ENCODE measurements at regions not wholly inside any gene's neighbourhood (a gene's known extent, or its start where the extent isn't known, plus 50 kb on each side); places are given as distances from the start of the nearest gene placed in this dataset.

DNA sequence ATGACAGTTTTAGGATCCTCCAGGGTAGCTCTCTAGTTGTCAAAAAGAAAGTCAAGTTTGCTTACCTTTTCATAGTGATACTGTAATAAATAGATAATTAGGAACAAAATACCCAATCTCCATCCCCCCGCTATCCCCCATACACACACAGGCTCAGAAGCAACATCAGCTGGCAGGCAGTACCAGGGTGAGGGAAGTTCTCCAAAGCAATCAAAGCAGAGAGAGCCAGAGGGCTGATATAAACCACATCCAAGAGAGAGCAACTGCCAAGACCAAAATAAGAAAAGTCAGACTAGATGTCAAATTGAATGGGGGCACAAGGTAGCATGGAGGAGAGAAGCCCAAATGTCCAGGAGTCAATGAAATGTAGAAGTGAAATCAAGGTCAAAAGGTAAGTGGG is 80.2 kb upstream of the PTPRR start:
- H3K9me3 ChIP-seq (ENCODE audit: control insufficient read depth, low read depth, low read length): no peaks in the 10 kb centered on the region
- H3K79me1 ChIP-seq (ENCODE audit: insufficient read depth, low read depth, low read length, poor library complexity, severe bottlenecking): no peaks in the 10 kb centered on the region
- H3K9ac ChIP-seq (ENCODE audit: extremely low read depth, insufficient read length, low read length): no peak overlapping the region
- DNase-seq: no peak
- no peak overlapping the region for H3K18ac ChIP-seq (ENCODE audit: insufficient read length, low read depth, low read length)
- Mint-ChIP-seq H3K27me3 (ENCODE audit: low read depth) (no peaks in the 10 kb centered on the region), H3K4me1 (peaks cover 0 to 2% of the 10 kb centered on the region in 2 experiments; a peak in 1 of 4 replicates), H3K9me3 (no peaks in the 10 kb centered on the region), H3K4me3 (no peak overlapping the region), H3K27ac (no peak overlapping the region), H3K36me3 (ENCODE audit: insufficient read depth in 1 of 3, low read depth in 3 of 3) (no peaks in the 10 kb centered on the region)
- no peak overlapping the region for H4K8ac ChIP-seq (replicated peaks; ENCODE audit: insufficient read length, low read depth, low read length)
- H3K4me1 ChIP-seq (ENCODE audit: insufficient read depth, low read length): no peaks in the 10 kb centered on the region
- no peak overlapping the region for H2BK20ac ChIP-seq (ENCODE audit: low read depth, low read length, poor library complexity, severe bottlenecking)
- H3T11ph ChIP-seq (ENCODE audit: low read length): no peak overlapping the region
- H3K27ac ChIP-seq (ENCODE audit: insufficient read length, low read depth, low read length): no peak overlapping the region
- no CpG with 5 or more reads among the region's 1 CpG for WGBS (ENCODE audit: extremely low coverage, insufficient read length, low lambda C conversion rate)
- H2BK5ac ChIP-seq (ENCODE audit: insufficient read length, low read length): no peak overlapping the region
- no peak overlapping the region for H2BK120ac ChIP-seq (ENCODE audit: low read depth, low read length, poor library complexity, severe bottlenecking)
- H2BK15ac ChIP-seq (ENCODE audit: low read depth, low read length): no peak overlapping the region
- H3K4ac ChIP-seq (ENCODE audit: low read depth, low read length): no peak overlapping the region
- H4K5ac ChIP-seq (ENCODE audit: insufficient read length, low read depth, low read length): no peak overlapping the region
- no peak overlapping the region for H2BK12ac ChIP-seq (ENCODE audit: insufficient read length, low read depth, low read length)
- H3K56ac ChIP-seq (ENCODE audit: insufficient read length, low read depth, low read length): no peak overlapping the region
- H3K14ac ChIP-seq (ENCODE audit: insufficient read depth, low read length): no peak overlapping the region
- no peaks in the 10 kb centered on the region for H3K79me2 ChIP-seq (ENCODE audit: insufficient read depth, low read length)
- no peak overlapping the region for H4K91ac ChIP-seq (ENCODE audit: insufficient read length, low read depth, low read length)
- no peak overlapping the region for H2AFZ ChIP-seq (ENCODE audit: low read length)
- H3K23me2 ChIP-seq (ENCODE audit: insufficient read length, low read depth, low read length, poor library complexity, severe bottlenecking): no peaks in the 10 kb centered on the region
- H3K23ac ChIP-seq (ENCODE audit: insufficient read length, low read depth, low read length): no peak overlapping the region
- TF ChIP-seq, protein P1, sequence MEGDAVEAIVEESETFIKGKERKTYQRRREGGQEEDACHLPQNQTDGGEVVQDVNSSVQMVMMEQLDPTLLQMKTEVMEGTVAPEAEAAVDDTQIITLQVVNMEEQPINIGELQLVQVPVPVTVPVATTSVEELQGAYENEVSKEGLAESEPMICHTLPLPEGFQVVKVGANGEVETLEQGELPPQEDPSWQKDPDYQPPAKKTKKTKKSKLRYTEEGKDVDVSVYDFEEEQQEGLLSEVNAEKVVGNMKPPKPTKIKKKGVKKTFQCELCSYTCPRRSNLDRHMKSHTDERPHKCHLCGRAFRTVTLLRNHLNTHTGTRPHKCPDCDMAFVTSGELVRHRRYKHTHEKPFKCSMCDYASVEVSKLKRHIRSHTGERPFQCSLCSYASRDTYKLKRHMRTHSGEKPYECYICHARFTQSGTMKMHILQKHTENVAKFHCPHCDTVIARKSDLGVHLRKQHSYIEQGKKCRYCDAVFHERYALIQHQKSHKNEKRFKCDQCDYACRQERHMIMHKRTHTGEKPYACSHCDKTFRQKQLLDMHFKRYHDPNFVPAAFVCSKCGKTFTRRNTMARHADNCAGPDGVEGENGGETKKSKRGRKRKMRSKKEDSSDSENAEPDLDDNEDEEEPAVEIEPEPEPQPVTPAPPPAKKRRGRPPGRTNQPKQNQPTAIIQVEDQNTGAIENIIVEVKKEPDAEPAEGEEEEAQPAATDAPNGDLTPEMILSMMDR (conservative IDR thresholded peaks at IDR 0.05): no peak
- no peaks in the 10 kb centered on the region for H3K27me3 ChIP-seq (ENCODE audit: insufficient read depth, low read length)
- no peak overlapping the region for H3K4me2 ChIP-seq (ENCODE audit: insufficient read depth, insufficient read length, low read length)
- H2AK5ac ChIP-seq (ENCODE audit: insufficient read length, low read length): no peak overlapping the region
- no peaks in the 10 kb centered on the region for H4K20me1 ChIP-seq (ENCODE audit: control insufficient read depth, insufficient read depth, insufficient read length)

Measured in H9 (cell line).